Gastroesophageal sphincter (tissue), 4 donors: ENCODE measurements at regions not wholly inside any gene's neighbourhood (a gene's known extent, or its start where the extent isn't known, plus 50 kb on each side); places are given as distances from the start of the nearest gene placed in this dataset.

Source experiments
- ATAC-seq: fragments of 150-250 bp; one replicate; pipeline ENCODE4 v1.9.1; 2016; ENCODE audit warnings: mild to moderate bottlenecking, moderate library complexity
- H3K27ac ChIP-seq, 4 donors: fragments of 200-600 bp; sonication (generic) in 3 of 4; 1 replicate in 3 of 4; 2 replicates in 1 of 4; pipeline ENCODE4 v1.5.1; 2016 to 2019
- H3K27me3 ChIP-seq: fragments of 200-600 bp; sonication (generic); one replicate; pipeline ENCODE4 v1.5.1; 2019
- H3K36me3 ChIP-seq, 2 donors: fragments of 200-600 bp; sonication (generic); one replicate each; pipeline ENCODE4 v1.5.1; 2019; ENCODE audit warnings: control low read depth in 1 of 2
- H3K4me1 ChIP-seq, 3 donors: fragments of 200-600 bp; sonication (generic); 1 replicate in 2 of 3; 2 replicates in 1 of 3; pipeline ENCODE4 v1.5.1; 2016 to 2019; ENCODE audit warnings: control low read depth in 2 of 3
- H3K4me3 ChIP-seq, 2 donors: fragments of 200-600 bp; sonication (generic); one replicate each; pipeline ENCODE4 v1.5.1; 2019; ENCODE audit warnings: mild to moderate bottlenecking in 1 of 2, moderate library complexity in 1 of 2
- H3K9me3 ChIP-seq, 3 donors: fragments of 200-600 bp; sonication (generic); one replicate each; pipeline ENCODE4 v1.5.1; 2017 to 2019; ENCODE audit warnings: control low read depth in 2 of 3
- EP300 ChIP-seq: sonication (generic); formaldehyde crosslinking; IDR thresholded peaks from one replicate; pipeline ENCODE4 v1.6.1; 2017; ENCODE audit warnings: antibody characterized with exemption, mild to moderate bottlenecking
- POLR2A ChIP-seq, 2 donors: fragments of 450-650 bp; IDR thresholded peaks; one replicate each; pipeline ENCODE4 v1.6.1; 2017; ENCODE audit warnings: antibody characterized with exemption in 2 of 2, mild to moderate bottlenecking in 2 of 2, moderate library complexity in 1 of 2
- POLR2AphosphoS5 ChIP-seq: sonication (generic); formaldehyde crosslinking; IDR thresholded peaks from one replicate; pipeline ENCODE4 v1.6.1; 2017; ENCODE audit warnings: antibody characterized with exemption
- WGBS, 2 donors: methylation state at CpG; one replicate each; pipeline ENCODE4 v1.1.5; 2018; ENCODE audit warnings: low coverage in 1 of 2; 5-methylcytosine and 5-hydroxymethylcytosine counted together
- TF ChIP-seq, protein P1 (sequence below), 4 experiments: fragments of 200-600 bp in 2 of 4; fragments of 450-650 bp in 2 of 4; sonication (generic) in 1 of 4; IDR thresholded peaks; one replicate each; pipeline ENCODE4 v1.5.1; 2017 to 2019; ENCODE audit warnings: antibody characterized with exemption in 4 of 4, mild to moderate bottlenecking in 2 of 4, moderate library complexity in 2 of 4

DNA sequence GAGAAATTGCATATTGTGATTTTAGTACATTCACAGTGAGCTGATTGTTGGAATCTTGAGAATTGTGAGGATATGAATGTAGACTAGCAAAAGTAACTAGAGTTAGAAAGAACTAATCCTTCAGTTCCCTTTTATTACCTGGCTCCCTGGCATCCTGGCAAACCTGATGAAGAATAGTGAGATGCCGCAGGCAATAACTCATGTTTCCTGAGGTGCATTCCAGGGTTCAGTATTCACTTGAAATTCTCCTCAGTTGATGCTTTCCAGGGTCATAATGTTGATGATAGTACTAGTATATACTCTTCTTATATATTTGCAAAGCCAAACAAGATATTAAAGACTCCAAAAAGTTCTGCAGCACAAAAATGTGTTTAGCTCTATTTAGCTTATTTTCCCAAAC, 432.1 kb upstream of the CELF4 start:
- TF ChIP-seq POLR2A (IDR thresholded peaks at IDR 0.05) (no peak), EP300 (no peak), POLR2AphosphoS5 (no peak)
- TF ChIP-seq, protein P1, sequence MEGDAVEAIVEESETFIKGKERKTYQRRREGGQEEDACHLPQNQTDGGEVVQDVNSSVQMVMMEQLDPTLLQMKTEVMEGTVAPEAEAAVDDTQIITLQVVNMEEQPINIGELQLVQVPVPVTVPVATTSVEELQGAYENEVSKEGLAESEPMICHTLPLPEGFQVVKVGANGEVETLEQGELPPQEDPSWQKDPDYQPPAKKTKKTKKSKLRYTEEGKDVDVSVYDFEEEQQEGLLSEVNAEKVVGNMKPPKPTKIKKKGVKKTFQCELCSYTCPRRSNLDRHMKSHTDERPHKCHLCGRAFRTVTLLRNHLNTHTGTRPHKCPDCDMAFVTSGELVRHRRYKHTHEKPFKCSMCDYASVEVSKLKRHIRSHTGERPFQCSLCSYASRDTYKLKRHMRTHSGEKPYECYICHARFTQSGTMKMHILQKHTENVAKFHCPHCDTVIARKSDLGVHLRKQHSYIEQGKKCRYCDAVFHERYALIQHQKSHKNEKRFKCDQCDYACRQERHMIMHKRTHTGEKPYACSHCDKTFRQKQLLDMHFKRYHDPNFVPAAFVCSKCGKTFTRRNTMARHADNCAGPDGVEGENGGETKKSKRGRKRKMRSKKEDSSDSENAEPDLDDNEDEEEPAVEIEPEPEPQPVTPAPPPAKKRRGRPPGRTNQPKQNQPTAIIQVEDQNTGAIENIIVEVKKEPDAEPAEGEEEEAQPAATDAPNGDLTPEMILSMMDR (IDR thresholded peaks at IDR 0.05) = no peak
- H3K4me1 ChIP-seq = no peaks in the 10 kb centered on the region
- H3K9me3 ChIP-seq = no peaks in the 10 kb centered on the region
- H3K27ac ChIP-seq = no peak overlapping the region
- no peak for ATAC-seq
- no peak overlapping the region for H3K4me3 ChIP-seq
- 90 to 91% methylated on average over 1 of the region's 1 CpG for WGBS, 2 donors
- no peaks in the 10 kb centered on the region for H3K36me3 ChIP-seq
- H3K27me3 ChIP-seq = no peaks in the 10 kb centered on the region

DNA sequence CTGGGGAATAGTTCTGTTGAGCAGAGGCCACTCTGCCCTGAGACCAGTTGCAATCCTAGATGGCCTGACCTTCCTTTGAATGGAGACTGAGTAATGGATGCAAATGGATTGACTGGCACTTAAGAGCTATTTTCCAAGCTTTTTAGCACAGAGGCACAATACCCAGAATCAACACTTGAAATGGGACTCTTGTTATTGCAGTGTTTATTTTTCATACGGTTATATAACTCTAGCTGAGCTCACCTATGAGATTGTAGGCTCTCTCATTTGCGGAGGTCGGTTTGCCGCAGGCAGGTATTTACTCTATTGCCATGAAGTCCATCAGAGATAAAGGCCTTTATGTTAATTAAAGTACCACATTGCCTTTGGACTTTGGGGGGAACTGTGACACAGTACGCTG, 422.3 kb upstream of the CELF4 start:
- H3K4me3 ChIP-seq = no peak overlapping the region
- 89 to 93% methylated on average over 3 to 5 of the region's 5 CpGs for WGBS, 2 donors
- H3K27ac ChIP-seq = no peak overlapping the region
- no peaks in the 10 kb centered on the region for H3K36me3 ChIP-seq
- TF ChIP-seq EP300 (no peak), POLR2AphosphoS5 (no peak), POLR2A (IDR thresholded peaks at IDR 0.05) (no peak)
- TF ChIP-seq, protein P1 (IDR thresholded peaks at IDR 0.05) = no peak
- H3K4me1 ChIP-seq = no peaks in the 10 kb centered on the region
- no peaks in the 10 kb centered on the region for H3K9me3 ChIP-seq
- no peak for ATAC-seq
- no peaks in the 10 kb centered on the region for H3K27me3 ChIP-seq

DNA sequence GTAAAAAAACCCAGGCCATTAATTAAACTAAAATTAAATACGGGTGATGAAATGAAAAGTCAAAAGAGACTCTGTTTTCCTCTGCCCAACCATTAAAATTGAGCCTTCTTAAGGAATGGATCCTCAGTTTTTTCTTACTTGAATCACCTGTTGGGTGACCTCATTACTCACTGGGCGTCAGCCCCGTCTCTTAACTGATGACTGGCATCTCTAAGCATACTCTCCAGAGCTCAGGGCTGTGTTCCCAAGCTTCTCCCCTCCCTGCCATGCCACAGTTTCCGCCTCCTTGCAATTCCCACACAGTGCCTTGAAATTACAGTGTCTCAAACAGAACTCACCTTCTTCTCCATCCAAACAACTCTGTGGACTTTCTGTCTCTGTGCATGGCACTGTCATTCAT, 421.1 kb upstream of the CELF4 start:
- TF ChIP-seq EP300 (no peak), POLR2A (IDR thresholded peaks at IDR 0.05) (no peak), POLR2AphosphoS5 (no peak)
- TF ChIP-seq, protein P1 (IDR thresholded peaks at IDR 0.05) = no peak
- H3K4me3 ChIP-seq = no peak overlapping the region
- no peaks in the 10 kb centered on the region for H3K4me1 ChIP-seq
- H3K27me3 ChIP-seq = no peaks in the 10 kb centered on the region
- no peak overlapping the region for H3K27ac ChIP-seq
- no peak for ATAC-seq
- 62 to 76% methylated on average over 4 of the region's 4 CpGs for WGBS, 2 donors
- H3K9me3 ChIP-seq = no peaks in the 10 kb centered on the region
- H3K36me3 ChIP-seq = no peaks in the 10 kb centered on the region

GRCh38 chr18:37985126-37985525, 419.5 kb upstream of the CELF4 start:
- no peaks in the 10 kb centered on the region for H3K4me1 ChIP-seq
- no peaks in the 10 kb centered on the region for H3K9me3 ChIP-seq
- H3K36me3 ChIP-seq = no peaks in the 10 kb centered on the region
- WGBS, 2 donors = 58 to 63% methylated on average over 5 of the region's 5 CpGs
- H3K4me3 ChIP-seq = no peak overlapping the region
- TF ChIP-seq, protein P1 (IDR thresholded peaks at IDR 0.05) = no peak
- no peak for TF ChIP-seq POLR2A (IDR thresholded peaks at IDR 0.05)
- TF ChIP-seq EP300 = no peak
- no peak for TF ChIP-seq POLR2AphosphoS5
- no peak overlapping the region for H3K27ac ChIP-seq
- no peak for ATAC-seq
- H3K27me3 ChIP-seq = no peaks in the 10 kb centered on the region

- H3K9me3 ChIP-seq = no peaks in the 10 kb centered on the region
- no peak for ATAC-seq
- H3K4me1 ChIP-seq = no peaks in the 10 kb centered on the region
- no peak overlapping the region for H3K27ac ChIP-seq
- no peaks in the 10 kb centered on the region for H3K36me3 ChIP-seq
- no peak overlapping the region for H3K4me3 ChIP-seq
- TF ChIP-seq, protein P1 (IDR thresholded peaks at IDR 0.05) = no peak
- TF ChIP-seq POLR2A (IDR thresholded peaks at IDR 0.05) (no peak), EP300 (no peak)
- H3K27me3 ChIP-seq = no peaks in the 10 kb centered on the region
Measured at GRCh38 chr18:37980556-37980955, 415.0 kb upstream of the CELF4 start.
